ENCODE measurements at regions not wholly inside any gene's neighbourhood (a gene's known extent, or its start where the extent isn't known, plus 50 kb on each side); places are given as distances from the start of the nearest gene placed in this dataset.
"Not testable (repeated sequence)": the region's sequence is repeated elsewhere in the genome, so short reads cannot be mapped to it uniquely, and the experiment has no call there.

DNA sequence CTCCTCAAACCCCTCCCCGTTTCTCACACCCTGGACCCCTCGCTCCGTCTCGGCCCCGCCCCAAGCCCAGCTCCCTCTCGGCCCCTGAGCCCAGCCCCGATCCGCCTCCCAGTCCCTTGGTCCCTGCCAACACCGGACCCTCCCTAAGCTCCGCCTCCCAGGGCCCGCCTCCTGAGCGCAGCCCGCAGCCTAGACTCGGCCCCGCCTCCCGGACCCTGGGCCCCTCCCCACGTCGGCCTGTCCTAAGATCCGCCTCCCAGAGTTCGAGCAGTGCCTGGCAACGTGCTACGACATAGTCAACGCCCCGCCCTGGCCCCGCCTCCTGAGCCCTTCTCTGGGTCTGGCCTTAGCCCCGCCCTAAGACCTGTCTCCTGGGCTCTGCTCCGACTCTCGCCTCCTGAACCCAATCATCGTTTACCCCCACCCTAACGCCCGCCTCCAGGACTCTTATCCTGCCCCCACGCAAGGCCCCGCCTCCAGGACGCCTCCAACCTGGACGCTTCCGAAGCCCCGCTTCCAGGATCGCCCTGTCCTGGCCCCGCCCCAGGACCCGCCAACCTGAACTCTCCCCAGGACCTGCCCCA is 53.1 kb upstream of the ROPN1B start:
- not testable (repeated sequence) for H3K4me1 ChIP-seq (ENCODE audit: control insufficient read depth, insufficient read depth, low read length); H3K36me3 ChIP-seq (ENCODE audit: control insufficient read depth, insufficient read depth, low read length); H3K9me3 ChIP-seq (ENCODE audit: control insufficient read depth, low read depth, low read length); H3K27me3 ChIP-seq (ENCODE audit: control insufficient read depth, insufficient read depth, low read length)
- peak; percentile 98 to 99 for DNase-seq
- peak overlapping the region; percentile 96 for H3K27ac ChIP-seq (ENCODE audit: low read length)
- no CpG with 5 or more reads among the region's 40 CpGs for WGBS (ENCODE audit: insufficient coverage, low lambda C conversion rate)
- peak overlapping the region; percentile 73 for H3K4me3 ChIP-seq (ENCODE audit: low read length)

DNA sequence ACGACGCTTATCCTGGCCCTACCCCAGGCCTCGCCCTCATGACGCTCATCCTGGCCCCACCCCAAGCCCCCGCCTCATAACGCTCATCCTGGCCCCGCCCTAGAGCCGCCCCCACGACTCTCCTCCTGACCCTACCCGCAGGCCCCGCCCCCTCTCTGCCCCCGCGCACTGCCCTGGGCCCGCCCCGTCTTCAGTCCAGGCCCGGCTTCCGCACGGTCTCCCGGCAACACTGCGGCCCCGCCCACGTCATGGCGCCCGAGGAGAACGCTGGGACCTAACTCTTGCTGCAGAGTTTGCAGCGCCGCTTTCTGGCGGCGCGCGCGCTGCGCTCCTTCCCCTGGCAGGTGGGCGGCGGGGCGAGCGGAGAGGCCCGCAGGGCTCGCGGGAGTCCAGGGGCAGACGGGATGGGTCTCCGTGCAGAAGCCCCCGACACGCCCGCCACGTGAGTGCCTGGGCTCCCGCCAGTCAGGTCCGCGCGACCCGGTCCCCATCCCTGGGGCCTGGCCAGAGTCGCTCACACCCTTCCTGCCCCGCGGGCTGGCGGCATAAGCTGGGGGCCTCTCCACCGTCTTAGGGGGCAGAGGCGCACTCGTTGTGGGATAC is 52.5 kb upstream of the ROPN1B start:
- WGBS (ENCODE audit: insufficient coverage, low lambda C conversion rate) = no CpG with 5 or more reads among the region's 58 CpGs
- no peaks in the 10 kb centered on the region for H3K36me3 ChIP-seq (ENCODE audit: control insufficient read depth, insufficient read depth, low read length)
- no peaks in the 10 kb centered on the region for H3K27me3 ChIP-seq (ENCODE audit: control insufficient read depth, insufficient read depth, low read length)
- H3K4me3 ChIP-seq (ENCODE audit: low read length) = peak overlapping the region; percentile 69
- DNase-seq = peak; percentile 95 to 97
- no peaks in the 10 kb centered on the region for H3K4me1 ChIP-seq (ENCODE audit: control insufficient read depth, insufficient read depth, low read length)
- peak overlapping the region; percentile 74 for H3K27ac ChIP-seq (ENCODE audit: low read length)
- no peaks in the 10 kb centered on the region for H3K9me3 ChIP-seq (ENCODE audit: control insufficient read depth, low read depth, low read length)

DNA sequence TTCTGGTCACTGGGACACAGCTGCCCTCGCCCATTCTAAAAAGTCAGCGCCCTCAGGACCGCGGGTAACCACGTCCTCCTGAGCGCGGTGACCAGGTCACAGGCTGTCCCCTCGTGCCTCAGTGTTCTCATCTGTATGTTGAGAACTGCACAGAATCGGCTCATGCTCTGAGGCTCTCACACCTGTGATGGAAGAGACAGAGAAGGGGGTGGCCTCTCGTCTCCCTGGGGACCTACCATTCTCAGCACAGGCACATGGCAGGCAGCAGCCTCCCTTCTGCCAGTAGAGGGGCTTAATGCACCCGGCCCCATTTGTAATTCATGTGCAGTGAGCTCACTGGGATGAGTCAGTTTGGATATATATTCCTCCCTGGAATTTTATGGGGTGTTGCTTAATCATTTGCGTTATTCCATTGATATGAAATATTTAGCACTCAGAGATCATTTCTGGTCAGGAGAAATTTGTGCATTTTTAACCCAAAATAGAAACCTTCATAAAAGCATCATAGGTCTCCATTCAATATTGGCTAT is 51.9 kb upstream of the ROPN1B start:
- Histone ChIP-seq H3K27ac (ENCODE audit: low read length) (peak overlapping the region; percentile 74), H3K4me3 (ENCODE audit: low read length) (peak overlapping the region; percentile 69)
- peak; percentile 17 to 40 for DNase-seq
- not testable (repeated sequence) for H3K36me3 ChIP-seq (ENCODE audit: control insufficient read depth, insufficient read depth, low read length); H3K4me1 ChIP-seq (ENCODE audit: control insufficient read depth, insufficient read depth, low read length); H3K27me3 ChIP-seq (ENCODE audit: control insufficient read depth, insufficient read depth, low read length); H3K9me3 ChIP-seq (ENCODE audit: control insufficient read depth, low read depth, low read length)
- no CpG with 5 or more reads among the region's 12 CpGs for WGBS (ENCODE audit: insufficient coverage, low lambda C conversion rate)

DNA sequence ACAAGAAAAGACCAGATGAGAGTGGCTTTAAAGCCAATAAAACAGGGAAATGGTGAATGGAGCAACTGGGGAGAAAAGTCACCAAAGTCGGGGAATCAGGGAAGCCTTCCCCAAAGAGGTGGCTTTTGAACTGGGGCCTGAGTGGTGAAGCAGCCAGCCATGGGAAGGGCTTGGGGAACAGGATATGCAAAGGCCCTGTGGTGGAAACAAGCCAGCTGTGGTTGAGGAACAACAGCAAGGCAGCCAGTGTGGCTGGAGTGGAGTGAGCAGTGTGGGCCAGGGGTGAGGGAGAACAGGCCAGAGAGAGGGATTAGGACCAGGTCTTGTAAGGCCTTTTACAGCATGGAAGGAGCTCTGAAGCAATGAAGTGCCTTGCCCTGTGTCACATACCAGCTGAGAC is 51.0 kb upstream of the ROPN1B start:
- WGBS (ENCODE audit: insufficient coverage, low lambda C conversion rate) = no CpG with 5 or more reads among the region's 1 CpG
- H3K9me3 ChIP-seq (ENCODE audit: control insufficient read depth, low read depth, low read length); DNase-seq; H3K36me3 ChIP-seq (ENCODE audit: control insufficient read depth, insufficient read depth, low read length); H3K4me1 ChIP-seq (ENCODE audit: control insufficient read depth, insufficient read depth, low read length); H3K27ac ChIP-seq (ENCODE audit: low read length); H3K4me3 ChIP-seq (ENCODE audit: low read length); H3K27me3 ChIP-seq (ENCODE audit: control insufficient read depth, insufficient read depth, low read length): not testable (repeated sequence)

DNA sequence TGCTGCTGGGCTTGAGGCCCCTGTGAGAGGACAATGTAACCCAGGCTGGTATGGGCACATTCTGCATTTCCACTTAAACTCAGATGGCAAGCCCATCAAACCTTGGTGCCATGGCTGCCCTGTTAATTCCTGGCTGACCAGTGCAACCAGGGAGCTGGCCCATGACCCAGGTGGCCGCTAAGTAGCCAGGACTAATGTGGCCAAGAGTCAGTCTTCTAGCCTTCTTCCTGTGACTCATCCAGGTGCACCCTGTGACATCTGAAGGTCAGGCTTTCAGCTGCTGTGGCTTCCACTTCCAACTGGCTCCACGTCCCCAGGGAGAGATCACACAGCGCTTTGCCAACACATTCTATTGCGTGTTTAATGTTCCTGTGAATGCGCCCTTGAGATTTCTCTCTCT is 50.5 kb upstream of the ROPN1B start:
- H3K9me3 ChIP-seq (ENCODE audit: control insufficient read depth, low read depth, low read length); H3K27me3 ChIP-seq (ENCODE audit: control insufficient read depth, insufficient read depth, low read length); DNase-seq; H3K4me1 ChIP-seq (ENCODE audit: control insufficient read depth, insufficient read depth, low read length); H3K27ac ChIP-seq (ENCODE audit: low read length); H3K36me3 ChIP-seq (ENCODE audit: control insufficient read depth, insufficient read depth, low read length); H3K4me3 ChIP-seq (ENCODE audit: low read length): not testable (repeated sequence)
- no CpG with 5 or more reads among the region's 5 CpGs for WGBS (ENCODE audit: insufficient coverage, low lambda C conversion rate)

DNA sequence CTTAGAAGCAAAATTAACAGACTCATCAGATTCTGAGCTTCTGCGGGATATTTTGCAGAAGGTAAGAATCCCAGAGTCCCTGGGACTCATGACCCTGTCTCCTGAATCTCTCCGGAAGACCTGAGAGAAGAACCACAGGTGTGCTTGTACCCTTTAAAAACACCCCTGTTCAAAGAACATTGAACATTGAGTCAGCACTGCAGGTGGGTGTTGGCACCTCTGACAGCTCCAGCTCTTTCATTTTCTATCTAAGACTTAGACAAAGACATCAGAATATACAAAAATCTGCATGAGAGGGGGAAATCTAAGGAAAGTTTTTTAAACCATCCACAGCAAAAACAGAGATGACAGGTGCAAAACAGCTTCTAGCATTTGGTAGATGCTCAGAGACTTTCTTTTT is 50.1 kb upstream of the ROPN1B start:
- H3K4me3 ChIP-seq (ENCODE audit: low read length); H3K27me3 ChIP-seq (ENCODE audit: control insufficient read depth, insufficient read depth, low read length); H3K36me3 ChIP-seq (ENCODE audit: control insufficient read depth, insufficient read depth, low read length); H3K9me3 ChIP-seq (ENCODE audit: control insufficient read depth, low read depth, low read length); H3K27ac ChIP-seq (ENCODE audit: low read length); H3K4me1 ChIP-seq (ENCODE audit: control insufficient read depth, insufficient read depth, low read length); DNase-seq: not testable (repeated sequence)
- no CpG with 5 or more reads among the region's 2 CpGs for WGBS (ENCODE audit: insufficient coverage, low lambda C conversion rate)
